ENCODE measurements at regions not wholly inside any gene's neighbourhood (a gene's known extent, or its start where the extent isn't known, plus 50 kb on each side); places are given as distances from the start of the nearest gene placed in this dataset.

DNA sequence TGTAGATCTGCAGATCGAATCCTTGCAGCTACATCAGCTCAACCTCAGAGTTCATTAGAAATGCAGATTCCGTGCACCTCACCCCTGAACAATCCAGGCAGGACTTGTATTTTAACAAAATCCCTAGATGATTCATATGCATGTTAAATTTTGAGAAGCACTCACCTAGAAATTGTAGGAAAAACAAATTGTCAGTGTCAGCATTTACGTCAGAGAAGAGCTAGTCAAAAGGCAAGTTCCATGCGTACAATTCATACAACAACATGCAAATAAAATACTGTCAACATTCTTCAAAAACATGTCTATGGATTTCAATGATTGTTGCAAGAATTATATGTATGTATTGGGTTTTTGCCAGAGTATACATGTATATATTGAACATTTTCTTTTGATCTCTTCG is 504.5 kb downstream of the NLGN4X start:
- Histone ChIP-seq H3K27me3 (ENCODE audit: control insufficient read depth, insufficient read depth, low read length) (no peaks in the 10 kb centered on the region), H4K91ac (ENCODE audit: insufficient read depth, low read depth, low read length) (no peak overlapping the region), H3K18ac (ENCODE audit: low read depth, low read length) (no peak overlapping the region), H2AK9ac (replicated peaks; ENCODE audit: low read depth, low read length, poor library complexity) (no peak overlapping the region), H3K4me1 (ENCODE audit: control insufficient read depth, insufficient read depth, low read length) (no peaks in the 10 kb centered on the region), H2AFZ (replicated peaks; ENCODE audit: low read length, poor library complexity) (no peak overlapping the region), H4K20me1 (ENCODE audit: insufficient read depth, low read length) (no peaks in the 10 kb centered on the region), H2BK15ac (ENCODE audit: low read depth, low read length) (no peak overlapping the region), H3K14ac (replicated peaks; ENCODE audit: low read depth, low read length) (no peak overlapping the region), H4K8ac (ENCODE audit: low read depth in 2 of 2, low read length in 2 of 2) (no peak overlapping the region), H3K56ac (ENCODE audit: extremely low read depth, insufficient read depth, low read length) (no peak overlapping the region), H3K9me3 (ENCODE audit: control insufficient read depth, insufficient read depth, low read length) (0 out of 2 replicates have a peak, but pooled peaks cover 2% of the 10 kb centered on the region), H2AK5ac (ENCODE audit: low read depth, low read length) (no peak overlapping the region), H2BK5ac (ENCODE audit: low read depth, low read length, poor library complexity, severe bottlenecking) (no peak overlapping the region), H3K27ac (ENCODE audit: insufficient read depth, low read length) (no peak overlapping the region), H3K23ac (ENCODE audit: low read depth, low read length) (no peak overlapping the region), H3K4me2 (ENCODE audit: low read depth, low read length) (no peak overlapping the region), H3K9ac (ENCODE audit: low read depth, low read length) (no peak overlapping the region), H2BK120ac (ENCODE audit: low read depth, low read length) (no peak overlapping the region), H3K4ac (ENCODE audit: low read depth, low read length) (no peak overlapping the region), H3K79me1 (ENCODE audit: low read depth in 1 of 2, low read length in 2 of 2) (no peaks in the 10 kb centered on the region), H4K5ac (ENCODE audit: low read depth, low read length) (no peak overlapping the region), H3K4me3 (ENCODE audit: insufficient read depth, low read depth, low read length) (no peak overlapping the region), H3K9me1 (ENCODE audit: insufficient read depth, low read length) (no peaks in the 10 kb centered on the region), H3K36me3 (ENCODE audit: control insufficient read depth, insufficient read depth, low read length) (no peaks in the 10 kb centered on the region), H2BK20ac (ENCODE audit: low read depth, low read length) (no peak overlapping the region)
- ChIA-PET POLR2A (ENCODE audit: unreplicated experiment) (no interaction called here), CTCF (no interaction called here)
- in situ Hi-C loops (cut with MboI; ENCODE audit: low sequenced_read_pairs) (no loop called here), intact Hi-C loops (cut with micrococcal nuclease) (no loop called here), dilution Hi-C loops (cut with HindIII; ENCODE audit: low sequenced_read_pairs, unreplicated experiment) (no loop called here)
- DNase-seq (no peak), ATAC-seq (ENCODE audit: low read depth) (no peak)
- TF ChIP-seq MAZ (IDR thresholded peaks at IDR 0.05; ENCODE audit: borderline replicate concordance, low read depth, low read length), result no peak
- peak; percentile 78 for TF ChIP-seq MAFK (IDR thresholded peaks at IDR 0.05; ENCODE audit: low read depth, low read length)
- TF ChIP-seq BHLHE40 (IDR thresholded peaks at IDR 0.05; ENCODE audit: low read depth, low read length), result no peak
- WGBS, 2 experiments (ENCODE audit: extremely low coverage in 2 of 2, insufficient read length in 1 of 2), result no CpG with 5 or more reads among the region's 5 CpGs
- no TSS peak for BruUV-seq (replicated peaks)

All from IMR-90 (cell line).